ENCODE measurements at regions not wholly inside any gene's neighbourhood (a gene's known extent, or its start where the extent isn't known, plus 50 kb on each side); places are given as distances from the start of the nearest gene placed in this dataset.

DNA sequence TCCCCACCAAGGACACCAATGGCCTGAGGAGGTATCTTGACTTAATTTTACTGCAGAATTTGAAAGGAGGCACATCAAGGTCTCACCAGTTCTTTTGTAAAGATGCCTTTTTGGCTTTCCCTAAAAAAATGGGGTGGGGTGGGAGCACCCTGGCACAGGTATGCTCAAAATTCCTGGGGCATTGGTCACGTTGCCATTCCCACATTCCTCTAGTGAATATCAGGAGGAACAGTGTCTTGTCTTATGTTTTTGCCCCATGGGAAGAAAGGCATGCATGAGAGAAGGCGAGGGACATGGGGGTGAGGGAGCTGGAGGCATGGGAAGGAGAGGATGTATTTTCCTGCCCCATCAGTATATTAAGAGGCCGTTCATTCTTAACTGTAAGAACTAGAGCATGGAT is 275.3 kb downstream of the CMPK2 start:
- DNase-seq (ENCODE audit: low read depth) = no peak

DNA sequence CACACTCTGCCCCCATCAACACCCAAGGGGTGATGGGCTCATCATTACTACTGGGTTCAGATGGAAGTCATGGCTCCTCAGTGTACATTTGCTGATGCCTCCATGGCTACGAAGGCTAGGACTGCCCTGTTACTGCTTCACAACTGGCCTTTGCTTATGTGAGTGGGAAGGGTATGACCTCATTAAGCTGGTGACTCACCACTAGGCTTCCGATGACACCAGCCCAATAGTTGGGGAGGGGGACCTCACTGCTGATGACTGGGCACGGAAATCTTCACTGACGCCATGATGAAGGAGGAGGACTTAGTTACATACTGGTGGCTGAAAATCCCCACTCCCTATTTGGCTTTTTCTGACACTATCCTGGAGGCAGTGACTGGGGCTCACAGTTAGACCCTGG is 263.2 kb downstream of the CMPK2 start:
- no peak for DNase-seq (ENCODE audit: low read depth)

DNA sequence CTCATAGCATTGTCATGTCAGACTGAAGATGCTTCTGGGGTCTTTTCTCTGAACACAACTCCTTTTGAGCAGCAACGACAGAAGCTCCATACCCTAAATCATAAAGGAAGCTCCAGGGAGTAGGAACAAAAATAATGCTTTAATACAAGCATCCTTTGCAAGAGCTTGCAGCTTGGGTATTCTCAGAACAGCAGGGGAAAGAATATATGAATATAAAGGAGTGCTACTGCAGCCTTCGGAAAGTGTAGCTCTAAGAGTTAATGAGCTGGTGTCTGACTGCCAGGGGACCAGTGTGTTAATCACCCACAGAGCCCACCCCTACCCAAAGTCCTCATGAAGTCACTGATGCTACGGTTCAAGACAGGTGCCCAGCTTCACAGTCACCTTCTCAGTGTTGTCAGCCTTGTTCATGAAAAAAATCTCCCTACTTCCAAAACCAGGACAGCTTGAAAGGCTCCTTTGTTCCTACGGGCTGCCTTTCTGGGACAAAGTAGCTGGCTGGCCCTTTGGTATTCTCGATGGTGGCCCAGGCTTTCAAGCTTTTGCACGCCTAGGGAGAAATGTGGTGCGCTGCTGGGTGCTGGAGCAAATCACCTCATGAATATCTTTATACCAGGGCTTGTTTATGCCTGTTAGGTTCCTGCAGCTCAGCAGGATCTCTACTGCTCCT is 259.7 kb downstream of the CMPK2 start:
- no peak for DNase-seq (ENCODE audit: low read depth)

DNA sequence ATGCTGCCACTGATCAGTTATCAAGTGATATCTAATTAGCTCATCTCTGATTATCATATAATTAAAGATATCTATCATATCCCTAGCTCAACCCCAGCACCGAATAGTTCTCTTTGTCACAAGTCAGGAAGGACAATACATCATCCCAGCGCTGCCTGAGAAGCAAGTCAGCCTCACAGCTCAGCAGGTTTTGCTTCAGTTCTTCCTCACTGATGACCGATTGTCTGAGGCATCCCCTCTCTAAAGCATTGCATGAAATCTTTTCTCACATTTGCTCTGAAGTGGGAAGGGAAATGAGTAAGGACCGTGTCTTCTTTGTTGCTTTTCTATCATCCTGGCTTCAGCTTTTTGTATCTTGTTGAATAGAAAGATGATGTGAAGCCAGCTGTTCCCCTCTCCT is 247.9 kb downstream of the CMPK2 start:
- DNase-seq (ENCODE audit: low read depth) = no peak

DNA sequence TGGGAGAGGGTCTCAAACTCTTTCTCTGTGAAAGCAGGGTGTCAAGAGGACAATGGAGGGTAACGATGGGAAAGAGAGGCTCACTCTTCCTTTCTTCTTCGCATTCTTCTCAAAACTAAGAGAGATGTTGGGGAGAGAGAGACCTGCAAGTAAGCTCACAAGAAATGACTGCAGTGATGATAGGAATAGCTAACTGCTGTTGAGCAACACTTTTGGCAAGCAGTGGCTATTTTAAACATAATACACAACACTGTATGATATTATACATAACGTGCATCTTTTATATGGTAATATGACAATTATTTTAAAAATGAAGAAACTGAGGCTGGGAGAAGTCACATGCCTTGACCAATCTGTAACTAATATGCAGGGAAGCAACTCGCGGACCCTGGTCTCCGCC is 247.5 kb downstream of the CMPK2 start:
- no peak for DNase-seq (ENCODE audit: low read depth)

DNA sequence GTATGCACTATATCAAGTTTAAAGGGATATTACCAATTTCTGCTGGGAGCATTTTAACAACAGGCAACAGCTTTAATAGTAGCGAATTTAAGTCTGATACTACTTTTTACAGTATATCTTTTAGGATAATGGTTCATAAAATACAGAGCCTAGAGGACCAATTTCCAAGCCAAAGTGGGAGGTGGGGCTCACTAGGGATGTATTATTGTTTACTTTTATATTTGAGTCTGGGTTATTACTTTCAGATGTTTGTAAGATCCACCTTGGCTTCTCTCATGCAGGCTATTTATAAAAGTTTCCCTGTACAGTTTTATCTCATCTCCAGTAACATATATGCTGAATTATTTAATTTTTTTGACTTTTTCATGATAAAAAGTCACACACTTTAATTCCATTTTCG is 242.0 kb downstream of the CMPK2 start:
- peak; percentile 25 for DNase-seq (ENCODE audit: low read depth)

DNA sequence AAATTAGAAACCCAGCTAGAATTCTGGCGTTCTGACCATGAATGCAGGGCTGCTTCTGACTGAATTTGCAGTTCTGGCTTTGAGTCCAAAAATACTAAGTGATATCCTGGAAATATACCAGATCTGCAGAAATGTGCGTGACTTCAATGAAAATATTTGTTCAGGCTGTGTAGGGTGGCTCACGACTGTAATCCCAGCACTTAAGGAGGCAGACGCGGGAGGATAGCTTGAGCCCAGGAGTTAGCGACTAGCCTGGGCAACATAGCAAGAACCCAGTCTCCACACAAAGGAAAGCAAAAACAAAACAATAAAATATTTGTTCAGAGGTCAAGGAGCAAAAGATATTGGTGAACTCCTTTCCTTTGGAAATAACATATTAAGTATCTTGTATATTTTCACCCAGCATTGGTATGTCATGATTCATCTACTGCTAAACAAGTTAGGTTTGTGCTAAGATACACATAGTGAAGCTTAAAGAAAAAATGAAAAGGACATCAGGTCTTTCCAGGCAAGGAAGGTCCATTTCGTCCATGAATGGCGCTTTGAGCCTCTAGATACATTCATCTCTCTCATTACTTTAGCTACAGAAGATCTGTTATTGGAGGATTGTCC is 239.2 kb downstream of the CMPK2 start:
- DNase-seq (ENCODE audit: low read depth) = no peak

DNA sequence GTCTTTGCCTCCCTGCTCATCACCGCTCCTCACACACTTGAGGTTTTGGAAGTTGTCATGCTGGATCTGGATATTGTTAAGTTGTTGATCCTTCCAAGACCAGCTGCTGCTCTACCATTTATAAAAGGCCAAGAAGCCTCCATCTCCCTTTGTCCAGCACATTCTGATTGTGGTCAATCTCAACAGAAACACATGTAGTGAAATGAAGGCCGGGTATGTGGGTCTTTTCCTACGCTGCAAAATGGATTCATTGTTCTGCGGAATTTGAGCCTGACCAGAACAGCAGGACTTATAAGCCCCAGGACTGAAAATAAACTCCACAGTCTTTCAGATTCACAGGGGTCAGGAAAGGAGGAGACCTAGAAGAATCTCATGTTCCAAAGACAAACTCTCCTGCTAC is 238.4 kb downstream of the CMPK2 start:
- no peak for DNase-seq (ENCODE audit: low read depth)

DNA sequence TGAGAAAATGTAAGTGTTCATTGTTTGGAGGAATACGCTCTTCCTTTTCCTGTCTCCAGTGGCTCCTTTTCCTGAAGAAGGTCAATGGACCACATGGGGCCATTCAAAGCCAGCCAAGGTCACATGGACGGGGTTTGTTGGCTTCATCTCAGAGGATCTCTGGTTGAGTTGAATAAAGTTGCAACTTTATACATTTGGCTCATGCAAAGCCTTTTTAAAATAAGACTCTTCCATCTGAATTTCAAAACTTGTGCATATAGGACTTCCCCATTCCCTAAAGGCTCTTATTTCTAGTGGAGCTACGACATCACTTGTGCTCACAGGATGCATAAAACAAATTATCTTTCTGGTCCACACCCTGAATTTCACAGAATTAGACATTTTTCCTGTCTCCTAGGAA is 235.5 kb downstream of the CMPK2 start:
- DNase-seq (ENCODE audit: low read depth) = peak; percentile 36

DNA sequence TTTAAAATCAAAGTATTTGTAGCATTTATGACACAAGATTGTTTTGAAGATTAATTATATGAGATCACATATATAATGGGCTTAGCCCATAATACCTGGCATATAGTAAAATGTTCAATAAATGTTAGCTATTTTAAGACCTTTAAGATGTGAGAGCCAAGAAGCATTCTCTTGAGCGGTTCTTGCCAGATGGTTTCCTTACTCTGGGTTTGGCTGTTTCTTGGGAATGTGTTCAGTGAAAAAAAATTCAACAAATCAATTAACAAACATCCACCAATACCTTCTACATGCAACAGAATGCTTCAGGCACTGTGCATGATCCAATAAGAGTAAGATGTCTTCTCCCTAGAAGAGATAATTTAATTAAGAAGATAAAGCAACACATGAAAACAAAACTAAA is 230.4 kb downstream of the CMPK2 start:
- no peak for DNase-seq (ENCODE audit: low read depth)

DNA sequence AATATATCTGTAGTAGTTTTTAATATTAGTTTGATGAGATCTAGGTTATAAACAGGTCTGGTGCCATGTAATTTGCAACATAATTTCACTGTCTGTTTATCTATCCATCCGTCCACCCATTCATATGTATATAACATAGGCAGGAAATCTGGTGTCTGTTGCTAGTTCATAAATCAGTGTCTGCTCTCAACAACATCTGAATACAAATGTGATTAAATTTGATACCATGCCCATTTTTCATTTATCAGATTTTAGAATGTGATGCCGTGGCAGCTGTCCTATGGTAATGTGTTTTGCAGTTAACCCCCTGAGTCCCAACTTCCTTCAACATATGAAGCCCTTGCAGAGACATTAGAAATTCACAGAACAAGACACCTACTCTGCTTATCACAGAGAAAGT is 228.4 kb downstream of the CMPK2 start:
- no peak for DNase-seq (ENCODE audit: low read depth)

DNA sequence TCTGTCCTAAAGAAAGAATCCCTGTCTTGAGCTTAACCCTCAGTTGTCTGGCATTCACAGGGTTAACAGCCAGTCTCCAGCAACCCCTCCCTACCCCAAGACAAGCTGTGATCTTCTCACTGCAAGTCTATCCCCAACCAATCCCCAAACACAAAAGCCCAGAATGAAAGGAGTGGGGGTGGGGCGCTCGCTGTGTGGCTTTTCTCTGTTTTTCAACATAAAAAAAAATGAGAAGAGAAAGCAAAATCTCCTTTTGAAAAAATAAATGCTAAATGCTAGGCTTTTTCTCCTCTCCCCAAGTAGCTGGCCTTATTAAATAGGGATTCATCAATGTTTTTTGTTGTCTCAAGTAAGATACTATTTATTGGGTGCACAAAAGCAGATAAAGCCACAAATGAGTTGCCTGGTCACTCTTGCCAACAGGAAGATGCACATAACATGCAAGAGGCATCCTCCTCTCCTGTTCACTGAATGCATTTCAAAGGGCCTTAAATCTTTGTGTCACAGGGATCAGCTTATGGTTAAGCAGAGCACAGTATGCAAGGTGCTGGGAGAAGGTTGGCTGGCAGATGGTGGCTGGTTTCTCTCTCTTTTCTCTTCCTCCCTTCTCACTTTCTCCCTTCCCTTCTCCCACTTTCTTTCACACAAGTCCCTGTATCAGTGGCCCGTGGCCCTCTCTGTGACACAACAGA is 225.6 kb downstream of the CMPK2 start:
- no peak for DNase-seq (ENCODE audit: low read depth)

DNA sequence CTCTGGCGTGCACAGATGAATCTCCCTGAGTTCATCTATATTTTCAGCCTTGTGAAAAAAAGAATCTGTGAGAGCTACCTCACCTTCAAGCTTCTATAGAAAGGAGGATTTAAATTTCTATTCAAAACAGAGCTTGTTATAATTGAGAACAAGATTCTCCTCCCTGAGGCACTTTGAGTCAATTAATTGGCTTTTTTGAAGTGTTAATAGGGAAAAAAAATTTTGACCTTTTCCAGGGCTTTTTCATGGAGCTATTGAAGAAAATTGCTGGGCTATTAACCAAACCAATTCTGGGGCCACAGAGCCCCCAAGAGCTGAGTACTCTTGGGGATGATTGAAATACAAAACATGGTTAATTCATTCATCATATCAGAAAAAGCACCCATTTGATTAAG is 225.1 kb downstream of the CMPK2 start:
- no peak for DNase-seq (ENCODE audit: low read depth)

DNA sequence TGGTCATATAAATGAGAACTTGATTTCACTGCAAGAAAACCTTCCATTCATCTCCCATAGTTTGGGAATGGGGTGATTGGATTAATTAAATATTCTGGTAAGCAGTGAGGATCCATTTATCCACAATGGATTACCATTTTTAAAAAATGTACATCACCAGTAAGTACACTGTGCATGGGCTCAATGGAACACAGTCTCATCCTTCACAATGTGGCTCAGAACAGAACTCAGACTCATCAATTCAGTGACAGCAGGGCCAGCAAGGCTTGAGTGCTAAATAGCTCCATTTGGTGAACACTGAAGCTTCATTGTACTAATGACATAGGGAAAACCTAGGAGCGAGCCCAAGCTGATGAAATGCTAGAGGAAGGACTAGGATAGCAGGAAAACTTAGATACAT is 223.8 kb downstream of the CMPK2 start:
- no peak for DNase-seq (ENCODE audit: low read depth)

DNA sequence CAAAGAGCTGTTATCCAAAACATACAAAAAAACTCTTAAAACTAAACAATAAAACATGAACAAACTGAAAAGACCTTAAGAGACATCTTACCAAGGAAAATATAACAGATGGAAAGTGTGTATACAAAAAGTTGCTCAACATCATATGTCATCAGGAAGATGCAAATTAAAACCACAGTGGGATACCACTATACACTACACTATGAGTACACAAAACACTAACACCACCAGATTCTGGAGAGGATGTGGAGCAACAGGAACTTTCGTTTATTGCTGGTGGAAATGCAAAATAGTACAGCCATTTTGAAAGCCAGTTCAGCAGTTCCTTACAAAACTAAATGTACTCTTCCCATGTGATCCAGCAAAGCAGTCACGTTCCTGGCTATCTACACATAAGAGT is 221.4 kb downstream of the CMPK2 start:
- DNase-seq (ENCODE audit: low read depth) = no peak

DNA sequence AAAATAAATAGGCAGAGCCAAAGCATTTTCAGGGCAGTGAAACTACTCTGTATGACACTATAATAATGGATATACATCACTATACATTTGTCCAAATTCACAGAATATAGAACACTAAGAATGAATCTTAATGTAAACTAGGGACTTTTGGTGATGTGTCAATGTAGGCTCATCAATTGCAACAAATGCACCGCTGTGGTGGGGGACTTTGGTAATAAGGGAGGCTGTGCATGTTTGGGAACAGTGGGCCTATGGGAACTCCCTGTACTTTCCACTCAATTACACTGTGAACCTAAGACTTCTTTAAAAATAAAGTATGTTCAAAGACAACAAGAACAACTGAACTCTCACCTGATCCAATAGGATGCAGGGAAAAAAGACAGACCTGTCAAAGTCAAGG is 220.7 kb downstream of the CMPK2 start:
- DNase-seq (ENCODE audit: low read depth) = no peak

DNA sequence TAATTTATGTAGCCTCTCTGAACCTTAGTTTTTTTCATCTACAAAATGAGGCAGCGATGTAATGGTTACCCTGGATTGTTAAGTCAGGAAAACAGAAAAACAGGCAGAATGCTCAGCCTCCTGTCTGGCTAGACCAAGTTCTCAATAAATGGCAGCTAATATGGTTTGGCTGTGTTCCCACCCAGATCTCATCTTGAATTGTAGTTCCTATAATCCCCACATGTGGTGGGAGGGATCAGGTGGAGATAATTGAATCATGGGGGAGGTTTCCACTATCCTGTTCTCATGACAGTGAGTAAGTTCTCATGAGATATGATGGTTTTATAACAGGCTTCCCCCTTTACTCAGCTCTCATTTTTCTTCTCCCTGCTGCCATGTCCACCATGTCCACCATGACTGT is 220.0 kb downstream of the CMPK2 start:
- DNase-seq (ENCODE audit: low read depth) = no peak

DNA sequence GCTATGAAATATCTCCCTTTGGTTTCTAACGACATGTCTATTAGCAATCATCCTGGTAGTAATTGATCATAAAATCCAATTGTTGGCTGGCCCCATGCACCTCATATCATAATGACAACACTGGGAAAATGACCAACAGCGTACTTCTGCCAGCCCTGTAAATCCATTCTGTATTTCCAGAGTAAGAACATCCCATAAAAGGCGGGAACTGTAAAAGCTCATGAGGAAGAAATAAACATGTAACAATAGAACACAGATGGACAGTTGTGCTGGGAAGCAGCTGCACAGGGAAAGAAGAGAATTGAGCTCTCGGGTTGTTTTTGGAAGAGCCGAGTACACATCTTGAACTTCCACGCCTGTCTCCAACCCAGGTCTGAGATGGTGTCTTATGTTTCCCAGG is 218.7 kb downstream of the CMPK2 start:
- DNase-seq (ENCODE audit: low read depth) = no peak

DNA sequence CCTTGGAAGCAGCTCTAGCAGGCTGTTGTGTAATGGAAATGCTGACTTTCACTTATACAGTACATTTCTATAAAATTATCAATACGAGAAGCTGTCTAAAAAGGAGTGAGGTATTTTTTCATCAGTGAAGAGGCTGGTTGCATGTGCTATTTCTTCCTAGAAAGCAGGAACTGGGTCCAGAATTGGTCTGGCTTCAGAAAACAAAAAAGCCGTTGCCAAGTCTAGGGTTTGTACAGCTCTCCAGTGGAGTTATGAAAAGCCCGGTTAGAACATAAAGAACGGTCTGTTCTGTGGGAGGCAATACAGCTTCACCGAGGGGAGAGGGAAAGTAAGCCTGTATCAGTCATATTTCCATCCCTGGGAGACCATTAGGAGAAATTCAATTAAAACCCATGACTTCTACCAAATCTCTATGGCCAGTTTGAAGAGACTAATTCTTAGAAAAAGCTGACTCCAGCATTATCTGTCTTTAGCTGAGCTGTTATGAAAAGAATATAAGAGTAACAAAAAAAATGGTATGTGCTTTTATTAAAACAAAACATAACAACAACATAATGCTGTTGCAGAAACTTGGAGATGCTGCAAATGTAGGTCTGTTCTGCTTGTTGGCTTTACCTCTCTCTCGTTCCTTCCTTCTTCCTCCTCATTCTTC is 217.0 kb downstream of the CMPK2 start:
- DNase-seq (ENCODE audit: low read depth) = no peak

DNA sequence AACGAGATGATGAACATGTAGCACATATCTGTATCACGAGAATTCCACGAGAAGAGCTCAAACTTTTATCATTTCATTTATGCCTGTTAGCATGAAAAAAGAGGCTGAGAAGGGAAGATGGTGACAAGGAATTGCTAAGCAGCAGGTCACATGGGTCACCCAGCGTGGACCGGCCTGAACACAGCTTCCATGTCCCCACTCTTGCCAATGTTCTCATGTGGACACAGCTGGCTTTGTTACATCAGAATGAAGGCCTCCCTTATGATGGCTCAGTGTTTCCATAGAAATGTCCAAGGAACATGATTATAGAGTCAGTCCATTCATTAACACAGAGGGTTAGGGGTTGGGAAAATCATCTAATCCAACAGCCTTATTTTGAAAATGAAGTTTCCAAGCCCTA is 215.4 kb downstream of the CMPK2 start:
- DNase-seq (ENCODE audit: low read depth) = no peak

DNA sequence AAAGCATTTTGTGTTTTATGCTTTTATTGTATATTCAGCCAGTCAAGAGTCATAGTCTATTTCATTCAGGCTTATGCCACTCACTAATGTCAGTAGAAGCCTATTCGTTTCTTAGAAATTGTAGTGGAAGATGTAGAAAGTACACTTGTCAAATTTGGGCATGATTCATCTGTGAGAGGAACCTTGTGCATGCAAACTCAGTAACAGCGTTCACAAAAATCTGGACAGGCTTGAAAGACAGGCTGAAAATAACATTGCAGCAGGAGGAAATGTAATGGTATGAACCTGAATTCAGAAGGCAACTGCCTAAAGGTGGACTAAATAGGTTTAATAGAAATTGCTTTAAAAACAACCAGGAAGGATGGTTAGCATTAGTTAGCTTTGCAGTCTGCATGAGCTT is 213.5 kb downstream of the CMPK2 start:
- no peak for DNase-seq (ENCODE audit: low read depth)

DNA sequence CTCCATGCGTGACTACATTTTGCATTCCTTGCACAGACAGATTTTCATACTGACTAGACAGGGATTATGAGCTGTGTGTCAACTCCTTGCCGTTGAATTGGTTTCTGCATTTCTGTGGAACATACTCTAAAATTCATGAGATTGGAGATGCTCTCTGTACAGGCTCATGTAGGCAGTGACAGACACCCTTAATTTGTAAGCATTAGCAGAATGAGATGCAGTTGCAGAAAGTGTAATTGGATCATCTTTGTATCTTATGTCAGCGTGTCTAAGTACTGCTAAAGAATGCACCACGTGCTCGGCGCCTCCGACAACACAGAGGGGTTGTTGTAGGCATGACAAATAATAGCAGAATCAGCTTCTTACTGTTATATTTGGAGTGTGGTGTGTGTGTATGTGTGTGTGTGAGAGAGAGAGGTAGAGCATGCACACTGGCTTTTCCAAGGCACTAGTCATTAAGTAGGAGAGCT is 212.4 kb downstream of the CMPK2 start:
- DNase-seq (ENCODE audit: low read depth) = no peak

DNA sequence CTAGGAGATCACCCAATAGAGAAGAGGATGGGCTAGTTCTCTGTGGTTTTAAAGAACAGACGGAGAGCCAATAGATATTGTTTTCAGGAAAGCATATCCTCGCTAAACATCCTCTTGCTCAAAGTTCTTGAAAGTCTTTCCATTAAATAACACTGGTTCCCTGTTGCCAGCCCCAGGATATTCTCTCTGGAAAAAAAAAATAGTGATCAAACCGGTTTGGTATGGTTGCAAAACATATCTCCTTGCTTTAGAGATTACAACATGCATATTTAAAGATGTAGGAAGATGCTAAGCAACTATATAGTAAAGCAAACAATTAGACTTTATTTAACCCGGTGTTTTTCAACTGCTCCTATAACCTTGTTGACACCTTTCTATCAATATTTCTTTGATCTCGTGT is 211.4 kb downstream of the CMPK2 start:
- DNase-seq (ENCODE audit: low read depth) = no peak
